HG02870 (cell line): ENCODE measurements at regions not wholly inside any gene's neighbourhood (a gene's known extent, or its start where the extent isn't known, plus 50 kb on each side); places are given as distances from the start of the nearest gene placed in this dataset.
"Not testable (repeated sequence)": the region's sequence is repeated elsewhere in the genome, so short reads cannot be mapped to it uniquely, and the experiment has no call there.

Experiments used
- ATAC-seq: cut with Tn5 transposase; IDR thresholded peaks from one replicate; pipeline ENCODE4 v1.9.1; 2021; ENCODE audit warnings: mild to moderate bottlenecking, moderate library complexity; ENCODE audit not compliant: unreplicated experiment

GRCh38 chr15:44904651-44905340 is 51.7 kb upstream of the TERB2 start:
- not testable (repeated sequence) for ATAC-seq
